T-helper 1 cell (primary cell): ENCODE measurements at regions not wholly inside any gene's neighbourhood (a gene's known extent, or its start where the extent isn't known, plus 50 kb on each side); places are given as distances from the start of the nearest gene placed in this dataset.

ENCODE experiments used
- DNase-seq, 5 donors: peaks; one replicate each; pipeline ENCODE4 v3.0.0-alpha.2; 2012 to 2020

GRCh38 chr6:166749666-166750065, 122.6 kb upstream of the RPS6KA2 start:
- DNase-seq: no peak

- DNase-seq: no peak
Measured at GRCh38 chr6:166747644-166748595, 120.9 kb upstream of the RPS6KA2 start.

DNA sequence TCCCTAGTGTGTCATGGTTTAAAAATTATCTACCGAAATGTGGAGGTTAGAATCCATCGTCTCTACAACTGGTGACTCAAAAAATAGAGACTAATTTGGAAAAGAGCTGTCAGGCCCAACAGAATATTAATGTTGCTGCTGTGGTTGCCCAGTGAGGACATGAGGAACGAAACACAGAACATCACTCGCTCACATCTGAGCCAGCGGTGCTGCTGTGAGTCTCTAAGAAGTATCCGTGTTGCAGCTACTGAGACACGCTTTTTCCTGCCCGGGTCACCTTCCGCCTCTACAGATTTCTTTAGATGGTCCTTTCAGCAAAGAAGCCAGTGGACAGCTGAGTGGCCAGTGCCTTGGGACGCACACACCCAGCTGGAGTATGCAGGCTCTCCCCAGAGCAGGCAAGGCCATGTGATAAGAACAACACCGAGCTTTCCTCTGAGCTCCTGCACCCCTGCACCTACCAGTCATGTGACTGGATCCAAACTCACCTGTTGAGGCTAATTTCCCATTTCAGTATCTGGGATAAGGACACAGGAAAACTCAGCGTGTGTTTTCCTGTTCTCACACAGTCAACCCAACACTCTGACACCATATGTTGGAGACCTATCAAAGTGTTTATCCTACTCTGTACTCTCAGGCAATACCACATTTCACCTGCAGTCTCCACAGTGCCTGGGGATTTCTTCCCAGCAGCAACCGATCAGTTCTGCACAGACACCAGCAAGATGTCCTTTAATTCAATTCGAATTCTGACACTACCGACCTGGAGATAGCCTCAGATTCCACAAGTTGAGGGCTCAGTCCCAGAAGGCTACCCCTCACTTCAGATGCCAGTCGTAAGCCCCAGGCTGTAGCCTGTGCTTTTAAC, 119.0 kb upstream of the RPS6KA2 start:
- DNase-seq: no peak

DNA sequence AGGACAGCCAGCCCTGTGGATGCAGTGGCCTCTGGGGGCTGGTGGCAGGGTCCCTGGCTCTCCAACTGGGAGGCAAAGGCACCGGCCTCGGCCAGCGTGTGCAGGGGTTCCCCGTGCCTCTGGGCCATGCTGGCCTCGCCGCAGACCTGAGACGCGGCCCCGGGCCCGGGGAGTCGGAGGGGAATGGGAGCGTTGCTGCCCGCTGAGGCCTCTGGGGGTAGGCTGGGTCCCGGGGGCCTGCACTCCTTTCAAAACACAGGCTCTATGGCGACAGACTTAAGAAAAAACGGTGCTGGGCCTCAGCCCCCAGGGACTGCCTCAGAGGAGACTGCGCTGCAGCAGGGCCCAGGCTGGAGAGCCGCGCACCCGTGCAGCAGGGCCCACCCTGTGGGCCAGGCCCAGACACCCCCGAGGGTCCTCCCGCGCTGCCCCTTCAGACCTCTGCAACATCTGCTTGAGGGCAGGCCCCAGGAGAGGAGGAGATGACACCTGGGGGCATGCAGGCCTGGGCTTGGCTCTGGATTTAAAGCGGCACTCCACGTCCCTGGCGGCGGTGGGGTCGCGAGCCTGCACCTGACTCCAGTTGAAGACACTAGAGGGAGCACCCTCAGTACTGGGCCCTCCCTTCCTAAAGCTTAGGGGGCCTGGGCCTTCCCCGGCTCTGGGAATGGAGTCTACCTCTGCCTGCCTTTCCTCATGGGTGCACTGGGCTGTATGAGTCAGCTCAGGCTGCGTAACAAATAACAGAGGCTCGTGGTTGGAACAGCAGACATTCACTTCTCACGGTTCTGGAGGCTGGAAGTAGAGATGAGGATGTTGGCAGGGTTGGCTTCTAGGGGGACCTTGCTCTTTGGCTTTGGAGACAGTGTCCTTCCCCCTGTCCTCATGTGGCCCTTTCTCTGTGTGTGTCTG, 117.4 kb upstream of the RPS6KA2 start:
- DNase-seq: no peak

DNA sequence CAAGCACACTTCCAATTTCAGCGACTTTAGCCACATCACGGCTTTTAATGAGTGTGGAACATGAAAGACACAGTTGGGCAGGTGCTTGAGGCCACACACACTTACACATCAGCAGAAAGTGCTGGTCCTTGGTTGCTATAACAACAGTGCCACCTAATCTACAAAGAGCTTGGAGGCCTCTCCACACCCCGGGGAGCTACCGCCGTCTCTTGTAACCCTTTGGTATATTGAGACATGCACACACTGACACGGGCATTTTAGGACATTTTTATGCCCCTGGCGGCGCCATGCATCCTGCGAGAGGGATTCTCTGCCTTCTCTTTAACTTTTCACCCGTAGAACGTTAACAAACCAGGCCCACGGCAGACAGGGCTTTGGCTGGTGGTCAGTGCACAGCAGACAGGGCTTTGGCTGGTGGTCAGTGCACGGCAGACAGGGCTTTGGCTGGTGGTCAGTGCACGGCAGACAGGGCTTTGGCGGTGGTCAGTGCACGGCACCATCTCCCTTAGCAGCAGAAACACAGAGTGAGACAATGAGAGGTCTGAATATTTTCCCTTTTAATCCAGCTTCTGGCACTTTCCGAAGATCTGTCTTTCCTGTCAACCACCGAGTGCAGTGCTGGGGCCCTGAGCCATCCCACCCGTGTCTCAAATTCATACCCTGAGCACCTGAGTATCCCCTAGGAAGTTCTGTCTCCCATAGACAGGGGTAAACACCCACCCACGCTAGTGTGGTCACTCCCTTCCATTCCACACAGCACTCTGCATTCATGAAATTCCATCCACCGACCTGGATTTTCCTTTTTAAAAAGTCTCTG, 116.6 kb upstream of the RPS6KA2 start:
- no peak for DNase-seq

DNA sequence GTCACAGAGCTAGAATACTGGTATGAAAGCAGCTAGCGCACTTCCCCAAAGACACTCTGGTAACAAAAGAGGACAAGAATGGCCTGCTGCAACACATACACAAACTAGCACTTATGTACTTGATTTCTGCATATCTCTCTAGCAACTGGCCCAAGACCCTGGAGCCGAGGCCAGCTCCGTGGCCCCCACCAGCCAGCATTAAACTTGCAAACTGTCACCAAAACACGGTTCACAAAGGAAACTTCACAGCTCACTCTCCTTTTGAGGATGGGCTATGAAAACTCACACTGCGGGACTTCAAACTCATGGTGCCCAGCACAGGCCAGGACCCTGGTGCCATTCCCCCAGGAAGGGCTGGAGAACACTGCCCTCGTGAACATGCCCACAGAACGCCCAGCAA, 115.9 kb upstream of the RPS6KA2 start:
- DNase-seq: no peak

DNA sequence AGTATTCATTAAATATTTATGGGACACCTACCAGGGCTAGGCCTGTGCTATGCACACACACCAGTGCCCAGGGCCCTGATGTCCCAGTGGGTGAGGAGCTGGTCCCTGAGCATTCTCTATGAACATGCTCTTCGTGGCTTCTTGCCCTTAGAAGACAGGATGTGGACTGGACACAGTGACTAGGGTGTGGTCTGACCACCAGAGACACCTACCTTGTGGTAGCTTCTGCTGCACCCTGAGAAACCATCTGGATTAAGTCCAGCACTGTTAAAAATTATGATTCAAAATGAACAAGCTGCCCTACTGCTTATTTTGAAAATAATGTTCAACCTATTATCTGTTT, 112.9 kb upstream of the RPS6KA2 start:
- DNase-seq: no peak

DNA sequence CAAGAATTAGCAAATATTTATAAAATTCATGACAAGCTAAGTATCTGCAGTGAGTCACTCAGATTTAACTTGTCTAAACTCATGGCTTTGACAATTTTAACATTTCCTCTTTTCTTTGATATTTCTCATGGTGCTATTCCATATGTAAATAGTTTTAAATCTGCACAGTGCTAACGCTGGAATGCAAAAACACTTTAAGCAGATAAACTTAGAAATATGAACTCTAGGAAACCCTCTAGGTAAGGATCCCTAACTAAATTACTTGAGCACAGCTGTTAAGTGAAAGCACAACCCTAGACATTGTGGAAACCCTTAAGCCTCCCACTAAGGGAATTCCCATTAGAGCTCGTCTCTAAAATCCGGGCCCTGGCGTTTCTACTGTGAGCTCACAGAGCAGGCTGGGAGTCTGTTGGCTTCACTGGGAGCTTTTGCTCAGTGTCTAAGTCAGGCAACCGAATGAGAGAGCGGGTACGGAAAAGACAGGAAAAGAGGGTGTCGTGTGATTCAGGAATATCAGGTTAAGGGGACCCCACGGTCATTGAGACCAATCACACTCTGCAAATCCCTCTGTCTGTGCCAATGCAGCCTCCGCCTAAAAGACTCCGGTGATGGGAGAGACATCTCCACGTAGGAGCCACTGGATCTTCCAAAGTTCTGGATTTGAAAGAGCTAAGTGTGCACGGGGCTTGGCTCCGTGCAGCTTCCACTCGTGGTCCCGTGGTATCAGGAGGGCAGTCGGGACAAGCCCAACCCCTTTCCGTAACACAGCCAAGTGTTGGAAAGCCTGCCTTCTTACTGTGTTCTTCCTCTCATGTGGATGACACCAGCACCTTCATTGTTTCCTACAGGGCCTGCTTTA, 112.3 kb upstream of the RPS6KA2 start:
- no peak for DNase-seq

GRCh38 chr6:166738386-166739116, 111.5 kb upstream of the RPS6KA2 start:
- DNase-seq: no peak

GRCh38 chr6:166737261-166737660, 110.2 kb upstream of the RPS6KA2 start:
- no peak for DNase-seq

GRCh38 chr6:166736634-166737033, 109.6 kb upstream of the RPS6KA2 start:
- DNase-seq: no peak

- no peak for DNase-seq
Measured at GRCh38 chr6:166733900-166734299, 106.8 kb upstream of the RPS6KA2 start.

DNA sequence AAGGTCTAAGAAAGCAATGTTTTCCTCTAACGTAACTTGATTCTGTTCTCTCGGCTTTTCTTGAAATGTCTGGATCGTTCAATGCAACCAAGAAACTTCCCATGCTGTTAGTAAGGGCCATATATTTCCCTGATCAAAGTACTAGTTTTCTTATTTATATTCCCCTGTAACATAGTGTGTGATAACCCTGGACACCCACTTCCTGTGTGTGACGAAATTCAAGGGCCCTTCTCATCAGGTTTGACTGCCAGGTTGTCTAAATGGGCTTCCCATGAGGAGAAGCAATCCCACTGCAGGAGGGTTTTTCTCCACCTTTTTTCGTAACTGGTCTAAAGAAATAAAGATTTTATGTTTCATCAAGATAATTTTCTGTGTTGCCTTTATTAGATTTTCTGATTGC, 102.6 kb upstream of the RPS6KA2 start:
- no peak for DNase-seq

DNA sequence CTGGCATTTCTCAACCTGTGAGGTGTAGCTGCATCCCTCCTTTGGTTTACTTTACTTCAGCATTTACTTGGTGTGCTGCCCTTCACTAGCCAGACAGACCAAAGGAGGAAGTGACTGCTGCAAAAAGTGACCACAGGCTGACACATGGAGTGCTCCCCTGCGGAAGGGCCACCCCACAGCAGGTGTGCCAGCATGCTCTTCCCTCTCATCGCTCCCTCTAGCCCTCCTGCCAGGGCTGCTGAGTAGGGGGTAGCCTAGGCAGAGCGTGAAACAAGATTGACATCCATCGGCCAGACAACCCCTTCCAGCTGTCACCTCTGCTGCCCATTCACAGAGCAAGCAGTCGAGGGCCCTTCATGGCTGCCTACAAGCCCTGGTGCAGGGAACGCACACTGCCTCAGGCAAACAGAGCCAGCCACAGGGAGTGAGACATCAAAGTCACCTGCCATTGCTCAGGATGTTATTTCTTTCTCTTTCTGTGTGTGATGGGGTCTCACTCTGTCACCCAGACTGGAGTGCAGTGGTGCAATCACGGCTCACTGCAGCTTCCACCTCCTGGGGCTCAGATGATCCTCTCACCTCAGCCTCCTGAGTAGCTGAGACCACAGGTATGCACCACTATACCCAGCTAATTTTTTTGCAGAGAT, 102.0 kb upstream of the RPS6KA2 start:
- DNase-seq: no peak

GRCh38 chr6:166726201-166726600, 99.2 kb upstream of the RPS6KA2 start:
- DNase-seq: no peak

DNA sequence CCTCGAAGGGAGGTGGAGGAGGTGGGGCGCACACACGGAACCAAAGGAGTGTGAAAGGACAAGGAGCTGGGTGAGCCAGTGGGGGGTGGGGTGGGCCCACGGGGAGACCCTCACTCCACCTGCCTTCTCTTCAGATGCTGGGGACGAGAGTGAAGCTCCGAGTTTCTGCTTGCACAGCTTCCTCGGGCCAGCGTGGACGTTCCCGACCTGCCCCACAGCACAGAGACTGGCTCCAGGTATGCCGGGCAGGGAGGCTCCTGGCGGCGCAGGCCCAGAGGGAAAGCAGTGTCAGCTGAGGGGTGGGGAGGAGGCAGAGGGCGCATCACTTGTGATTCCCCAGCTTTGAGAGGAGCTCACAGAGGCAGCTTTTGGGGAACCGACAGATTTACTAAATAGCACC, 98.5 kb upstream of the RPS6KA2 start:
- DNase-seq: no peak

DNA sequence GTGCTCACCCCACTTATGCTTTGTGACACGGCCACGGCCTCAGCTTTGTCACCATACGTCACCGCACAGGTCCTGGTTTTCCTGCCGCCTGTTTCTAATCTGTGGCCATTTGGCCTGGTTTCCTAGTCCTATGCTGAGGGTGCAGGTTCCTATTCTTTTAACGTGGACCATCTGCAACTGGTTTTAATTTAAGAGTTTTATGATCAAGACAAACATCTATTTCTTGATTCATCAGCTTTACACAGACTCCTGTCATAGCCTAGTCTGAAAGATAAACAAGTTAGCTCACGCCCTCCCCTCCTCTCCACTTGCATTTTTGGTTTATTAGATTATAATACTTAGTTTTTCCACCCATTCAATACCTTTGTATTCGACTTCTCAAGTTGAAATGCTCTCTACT, 97.5 kb upstream of the RPS6KA2 start:
- no peak for DNase-seq

GRCh38 chr6:166722785-166723184, 95.7 kb upstream of the RPS6KA2 start:
- DNase-seq: no peak

GRCh38 chr6:166721576-166721975, 94.5 kb upstream of the RPS6KA2 start:
- DNase-seq: no peak

- DNase-seq: no peak
Measured at GRCh38 chr6:166720856-166721255, 93.8 kb upstream of the RPS6KA2 start.
